Natural killer cell (primary cell): ENCODE measurements at regions not wholly inside any gene's neighbourhood (a gene's known extent, or its start where the extent isn't known, plus 50 kb on each side); places are given as distances from the start of the nearest gene placed in this dataset.

ENCODE experiments used
- ATAC-seq, 3 donors: fragments of 150-1000 bp in 2 of 3; fragments of 200-7000 bp in 1 of 3; cut with Tn5 transposase; 1 replicate in 1 of 3; 2 replicates in 2 of 3; pipeline ENCODE4 v1.10.0; 2021; ENCODE audit warnings: mild to moderate bottlenecking in 2 of 3, moderate library complexity in 2 of 3
- DNase-seq, 2 donors: peaks; one replicate each; pipeline versions ENCODE4 v3.0.0 to v3.0.0-alpha.2; 2013 to 2021; ENCODE audit warnings: mixed read lengths in 1 of 2
- H3K27ac ChIP-seq: one replicate; pipeline ENCODE4 v1.5.1; 2013; ENCODE audit warnings: mild to moderate bottlenecking, low read length
- H3K27me3 ChIP-seq: one replicate; pipeline ENCODE4 v1.6.1; 2013; ENCODE audit warnings: low read length; ENCODE audit not compliant: control insufficient read depth, insufficient read depth
- H3K36me3 ChIP-seq: one replicate; pipeline ENCODE4 v1.6.1; 2013; ENCODE audit warnings: low read length; ENCODE audit not compliant: control insufficient read depth, insufficient read depth
- H3K4me1 ChIP-seq: one replicate; pipeline ENCODE4 v1.6.1; 2013; ENCODE audit warnings: low read length; ENCODE audit not compliant: control insufficient read depth, insufficient read depth
- H3K4me3 ChIP-seq: one replicate; pipeline ENCODE4 v1.5.1; 2013; ENCODE audit warnings: low read length
- H3K9me3 ChIP-seq: one replicate; pipeline ENCODE4 v1.6.1; 2013; ENCODE audit warnings: low read length; ENCODE audit not compliant: control insufficient read depth, insufficient read depth
- H3K27ac Mint-ChIP-seq, 2 donors: one replicate each; pipeline ENCODE4 v1.8.0; 2022; ENCODE audit warnings: mild to moderate bottlenecking in 2 of 2, mixed read lengths in 2 of 2, moderate library complexity in 1 of 2
- H3K27me3 Mint-ChIP-seq, 2 donors: one replicate each; pipeline ENCODE4 v1.8.0; 2022; ENCODE audit warnings: low read depth in 2 of 2, mixed read lengths in 2 of 2
- H3K36me3 Mint-ChIP-seq: one replicate; pipeline ENCODE4 v1.8.0; 2022; ENCODE audit warnings: mixed read lengths
- H3K4me1 Mint-ChIP-seq, 2 donors: one replicate each; pipeline ENCODE4 v1.8.0; 2022; ENCODE audit warnings: mixed read lengths in 2 of 2
- H3K4me3 Mint-ChIP-seq: one replicate; pipeline ENCODE4 v1.8.0; 2022; ENCODE audit warnings: mild to moderate bottlenecking, moderate library complexity, mixed read lengths
- H3K9me3 Mint-ChIP-seq, 2 donors: one replicate each; pipeline ENCODE4 v1.8.0; 2022; ENCODE audit warnings: mixed read lengths in 2 of 2
- CTCF ChIP-seq: fragments of 200-600 bp; IDR thresholded peaks from one replicate; pipeline ENCODE4 v1.8.0; 2022; ENCODE audit warnings: antibody characterized with exemption
- WGBS: methylation state at CpG from one replicate; pipeline ENCODE4 v1.1.7; 2013; ENCODE audit warnings: missing lambda C conversion rate; ENCODE audit not compliant: insufficient coverage; 5-methylcytosine and 5-hydroxymethylcytosine counted together
- intact Hi-C: fragments of 100-400 bp; cut with micrococcal nuclease; formaldehyde crosslinking; loops from one replicate; pipeline ENCODE4 v1.14.2; 2022

- DNase-seq (no peak), ATAC-seq (no peak)
- no peaks in the 10 kb centered on the region for H3K4me1 ChIP-seq
- Mint-ChIP-seq H3K4me1 (no peaks in the 10 kb centered on the region), H3K9me3 (peaks cover 0 to 3% of the 10 kb centered on the region in 2 donors), H3K36me3 (no peaks in the 10 kb centered on the region), H3K27ac (no peak overlapping the region), H3K4me3 (no peak overlapping the region), H3K27me3 (no peaks in the 10 kb centered on the region)
- intact Hi-C loops: no loop called here
- H3K36me3 ChIP-seq: no peaks in the 10 kb centered on the region
- no peak overlapping the region for H3K4me3 ChIP-seq
- 90% methylated on average over 4 of the region's 4 CpGs for WGBS
- no peak for TF ChIP-seq CTCF
- H3K9me3 ChIP-seq: no peaks in the 10 kb centered on the region
- H3K27me3 ChIP-seq: no peaks in the 10 kb centered on the region
- no peak overlapping the region for H3K27ac ChIP-seq
Measured at GRCh38 chr1:209106861-209107260, 476.7 kb upstream of the CAMK1G start.

GRCh38 chr1:209107535-209107934 is 476.0 kb upstream of the CAMK1G start:
- H3K4me1 Mint-ChIP-seq: no peaks in the 10 kb centered on the region
- no peak for TF ChIP-seq CTCF
- WGBS: 90% methylated on average over 10 of the region's 10 CpGs
- no peaks in the 10 kb centered on the region for H3K27me3 Mint-ChIP-seq
- H3K27me3 ChIP-seq: no peaks in the 10 kb centered on the region
- no peak overlapping the region for H3K4me3 Mint-ChIP-seq
- H3K4me1 ChIP-seq: no peaks in the 10 kb centered on the region
- ATAC-seq: no peak
- H3K27ac ChIP-seq: no peak overlapping the region
- H3K36me3 ChIP-seq: no peaks in the 10 kb centered on the region
- no peak for DNase-seq
- H3K27ac Mint-ChIP-seq: no peak overlapping the region
- H3K9me3 ChIP-seq: no peaks in the 10 kb centered on the region
- no peak overlapping the region for H3K4me3 ChIP-seq
- intact Hi-C loops: no loop called here
- H3K36me3 Mint-ChIP-seq: no peaks in the 10 kb centered on the region
- H3K9me3 Mint-ChIP-seq: peaks cover 0 to 3% of the 10 kb centered on the region in 2 donors

- no peaks in the 10 kb centered on the region for H3K36me3 ChIP-seq
- intact Hi-C loops: no loop called here
- Mint-ChIP-seq H3K4me1 (no peaks in the 10 kb centered on the region), H3K4me3 (no peak overlapping the region), H3K36me3 (no peaks in the 10 kb centered on the region), H3K27me3 (no peaks in the 10 kb centered on the region), H3K9me3 (peaks cover 0 to 3% of the 10 kb centered on the region in 2 donors), H3K27ac (no peak overlapping the region)
- 33% methylated on average over 1 of the region's 2 CpGs for WGBS
- DNase-seq (no peak), ATAC-seq (no peak)
- H3K4me3 ChIP-seq: no peak overlapping the region
- H3K9me3 ChIP-seq: no peaks in the 10 kb centered on the region
- no peaks in the 10 kb centered on the region for H3K4me1 ChIP-seq
- H3K27ac ChIP-seq: no peak overlapping the region
- no peak for TF ChIP-seq CTCF
- H3K27me3 ChIP-seq: no peaks in the 10 kb centered on the region
Measured at GRCh38 chr1:209109001-209109785, 474.3 kb upstream of the CAMK1G start.

GRCh38 chr1:209113521-209113920 is 470.0 kb upstream of the CAMK1G start:
- no peak overlapping the region for H3K27ac ChIP-seq
- no peaks in the 10 kb centered on the region for H3K4me1 ChIP-seq
- H3K36me3 ChIP-seq: no peaks in the 10 kb centered on the region
- no peaks in the 10 kb centered on the region for H3K27me3 ChIP-seq
- peaks cover 0 to 7% of the 10 kb centered on the region in 2 donors for H3K9me3 Mint-ChIP-seq
- H3K36me3 Mint-ChIP-seq: no peaks in the 10 kb centered on the region
- 85% methylated on average over 5 of the region's 5 CpGs for WGBS
- intact Hi-C loops: no loop called here
- H3K9me3 ChIP-seq: no peaks in the 10 kb centered on the region
- ATAC-seq (no peak), DNase-seq (no peak)
- TF ChIP-seq CTCF: no peak
- H3K27me3 Mint-ChIP-seq: no peaks in the 10 kb centered on the region
- H3K4me1 Mint-ChIP-seq: no peaks in the 10 kb centered on the region
- H3K4me3 Mint-ChIP-seq: no peak overlapping the region
- H3K27ac Mint-ChIP-seq: no peak overlapping the region
- H3K4me3 ChIP-seq: no peak overlapping the region
